HG03354 (cell line): ENCODE measurements at regions not wholly inside any gene's neighbourhood (a gene's known extent, or its start where the extent isn't known, plus 50 kb on each side); places are given as distances from the start of the nearest gene placed in this dataset.

Experiments used
- ATAC-seq: cut with Tn5 transposase; IDR thresholded peaks from one replicate; pipeline ENCODE4 v1.9.1; 2021; ENCODE audit warnings: mild to moderate bottlenecking; ENCODE audit not compliant: unreplicated experiment, poor library complexity, severe bottlenecking

DNA sequence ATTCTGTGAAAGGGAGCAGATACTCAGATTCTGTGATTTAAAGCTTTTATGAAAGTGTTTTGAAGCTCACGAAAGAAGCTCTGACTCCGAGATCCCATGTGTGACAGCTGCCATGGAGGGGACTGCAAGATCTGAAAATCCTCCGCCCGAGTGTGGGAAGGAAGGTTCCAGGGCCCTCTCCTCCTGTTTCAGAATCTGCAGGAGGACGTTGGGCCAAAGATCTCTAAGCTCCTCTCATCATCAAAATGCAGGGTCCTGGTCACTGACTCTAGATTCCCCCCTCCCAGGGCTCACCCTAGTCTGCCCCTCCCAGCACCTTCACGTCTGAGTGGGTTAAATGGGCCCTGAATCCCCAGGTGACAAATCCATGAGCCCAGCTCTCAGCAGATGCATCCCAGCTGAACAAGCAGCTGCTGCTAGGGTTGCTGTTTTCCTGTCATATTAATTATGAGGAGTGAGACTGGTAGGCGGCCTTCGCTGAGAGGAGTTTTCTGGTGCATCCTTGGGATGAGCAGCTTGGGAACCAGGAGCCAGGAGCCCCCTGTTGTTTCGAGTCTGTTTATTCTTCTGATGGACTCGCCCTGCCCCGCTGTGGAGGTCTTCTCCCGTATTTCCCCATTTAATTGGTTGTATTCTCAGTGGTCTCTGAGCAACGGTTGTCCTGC lies 402.0 kb downstream of the MATN1 start:
- ATAC-seq: no peak

DNA sequence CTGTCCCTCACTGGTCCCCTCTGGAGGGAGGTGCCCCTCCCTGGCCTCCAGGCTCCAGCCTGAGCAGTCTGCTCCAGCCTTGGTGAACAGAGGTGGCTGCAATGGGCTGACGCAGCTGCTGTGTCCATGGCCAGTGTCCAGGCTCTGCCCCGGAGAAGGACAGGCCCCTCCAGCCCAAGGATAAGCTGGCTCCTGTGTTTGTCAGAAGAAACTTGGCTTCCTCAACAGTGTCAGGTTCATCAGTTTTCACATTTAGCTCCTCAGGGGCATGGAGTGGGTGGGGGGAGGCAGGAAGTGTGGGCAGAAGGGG lies 402.8 kb downstream of the MATN1 start:
- no peak for ATAC-seq

DNA sequence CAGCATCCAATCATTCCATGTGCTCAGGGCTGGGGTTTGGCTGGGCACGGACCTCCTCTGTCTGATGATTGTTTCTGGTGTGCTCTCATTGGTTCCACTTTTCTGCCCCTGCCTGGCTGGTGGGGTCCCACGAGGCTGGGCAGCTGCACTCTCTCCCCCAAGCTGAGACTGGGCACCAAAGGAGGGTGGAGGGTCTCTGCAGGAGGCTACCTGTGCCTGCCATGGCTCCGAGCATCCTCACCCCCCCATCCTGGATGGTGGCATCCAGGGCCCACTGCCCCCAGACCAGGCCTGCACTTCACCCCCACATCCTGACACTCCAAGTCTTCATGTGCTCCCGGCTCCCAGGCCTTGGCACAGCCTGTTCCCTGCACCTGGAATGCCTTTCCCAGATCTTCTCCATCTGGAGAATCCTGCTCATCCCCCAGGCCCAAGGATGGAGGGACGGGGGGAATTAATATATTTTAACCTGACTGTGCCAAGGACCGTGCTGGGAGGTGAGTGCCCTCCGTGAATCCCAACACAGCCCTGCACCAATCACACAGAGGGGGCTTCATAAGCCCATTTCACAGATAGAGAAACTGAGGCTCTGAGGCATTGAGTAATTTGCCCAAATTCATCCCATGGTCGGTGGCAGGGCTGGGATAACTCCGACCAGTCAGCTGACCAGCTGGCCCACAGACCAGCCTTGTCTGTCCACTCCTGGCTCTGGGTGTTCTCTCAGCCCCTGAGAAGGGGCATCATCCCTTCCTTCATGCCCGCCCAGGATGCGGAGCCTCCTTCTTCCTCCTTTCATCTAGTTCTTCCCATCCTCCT lies 403.4 kb downstream of the MATN1 start:
- no peak for ATAC-seq

DNA sequence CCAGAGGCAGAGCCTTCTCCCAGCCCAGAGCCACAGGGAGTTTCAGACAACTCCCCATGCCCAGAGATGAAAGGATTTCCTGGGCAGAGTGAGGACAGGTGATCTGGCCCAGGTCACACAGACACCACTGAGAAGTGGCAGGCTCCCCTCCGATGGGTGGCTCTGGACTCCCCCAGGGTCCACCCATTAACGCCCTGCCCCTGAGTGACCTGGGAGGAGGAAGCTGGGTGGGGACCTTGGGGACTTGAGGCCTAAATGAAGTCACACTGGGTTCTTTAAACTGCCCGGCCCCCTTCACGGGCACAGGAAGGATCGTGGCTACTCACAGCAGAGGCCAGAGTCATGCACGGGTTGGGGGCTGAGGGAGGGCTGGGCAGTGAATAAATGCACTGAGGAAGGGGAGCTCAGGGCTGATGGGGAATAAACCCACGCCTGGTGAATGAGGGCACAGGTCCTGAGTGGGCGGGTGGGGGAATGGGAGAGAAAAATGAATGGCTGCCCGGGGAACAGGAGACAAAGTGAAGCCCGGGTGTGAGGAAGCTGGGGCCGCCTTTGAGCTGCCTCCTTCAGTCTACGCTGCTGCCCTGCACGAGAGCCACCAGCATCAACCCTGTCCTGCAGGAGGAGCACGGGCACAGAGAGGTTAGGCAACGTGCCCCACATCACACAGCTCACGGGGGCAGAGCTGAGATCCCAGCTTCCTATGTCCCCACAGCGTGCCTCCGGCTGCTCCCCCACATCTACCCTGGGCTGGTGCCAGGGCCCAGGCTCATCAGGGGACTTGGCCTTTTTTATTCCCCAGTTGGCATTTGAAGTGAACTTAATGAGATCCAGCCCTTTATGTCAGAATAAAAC lies 404.3 kb downstream of the MATN1 start:
- ATAC-seq: no peak

DNA sequence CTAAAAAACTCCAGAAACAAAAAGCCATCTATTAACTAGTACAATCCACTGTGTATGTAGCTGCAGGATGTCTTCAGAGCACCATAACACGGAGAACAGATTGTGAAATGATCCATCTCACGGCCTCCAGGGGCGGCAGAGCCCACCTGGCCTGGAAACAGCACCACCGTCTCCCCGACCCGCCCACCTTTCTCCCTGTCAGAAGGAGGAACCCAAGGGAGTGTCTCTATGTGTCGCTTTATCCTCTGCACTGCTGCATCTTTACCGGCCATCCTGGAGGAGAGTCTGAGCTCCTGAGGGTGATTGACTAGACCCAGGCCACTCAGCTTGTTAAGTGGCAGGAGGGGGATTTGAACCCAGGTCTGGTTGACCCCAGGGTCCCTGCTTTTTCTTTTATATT lies 405.0 kb downstream of the MATN1 start:
- ATAC-seq: no peak

DNA sequence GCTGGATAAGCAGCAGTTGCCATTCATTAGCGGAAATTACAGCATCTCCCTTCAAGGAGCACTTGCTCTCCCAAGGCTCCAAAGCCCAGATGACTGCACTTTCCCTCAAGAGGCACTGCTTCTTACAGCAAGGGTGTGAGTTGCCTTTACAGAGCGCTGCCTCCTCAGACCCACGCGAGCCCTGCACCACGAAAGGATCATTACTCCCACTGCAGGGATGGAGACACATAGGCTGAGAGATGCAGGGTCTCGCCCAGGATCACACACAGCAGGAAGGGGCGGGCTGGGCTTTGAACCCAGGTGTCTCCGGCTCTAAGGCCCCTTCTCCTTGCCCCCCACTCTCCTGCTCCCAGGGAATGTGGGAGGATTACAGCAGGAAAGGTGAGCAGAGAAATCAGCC lies 405.5 kb downstream of the MATN1 start:
- ATAC-seq: no peak

DNA sequence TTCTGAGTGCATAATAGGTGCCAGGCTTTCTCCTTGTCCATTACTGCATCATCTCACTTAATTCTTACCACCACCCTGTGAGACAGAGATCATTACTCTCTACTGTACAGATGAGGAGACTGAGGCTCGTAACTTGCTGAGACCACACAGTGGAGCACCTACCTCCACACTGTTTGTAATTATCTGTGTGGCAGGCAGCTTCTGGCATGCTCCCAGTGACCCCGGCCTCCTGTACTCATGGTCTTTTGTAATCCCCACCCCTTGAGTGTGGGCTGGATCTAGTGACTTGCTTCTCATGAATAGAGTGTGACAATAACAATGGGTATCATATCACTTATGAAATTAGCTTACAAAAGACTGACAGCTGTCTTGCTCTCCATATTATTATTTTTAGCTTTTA lies 407.3 kb downstream of the MATN1 start:
- no peak for ATAC-seq

DNA sequence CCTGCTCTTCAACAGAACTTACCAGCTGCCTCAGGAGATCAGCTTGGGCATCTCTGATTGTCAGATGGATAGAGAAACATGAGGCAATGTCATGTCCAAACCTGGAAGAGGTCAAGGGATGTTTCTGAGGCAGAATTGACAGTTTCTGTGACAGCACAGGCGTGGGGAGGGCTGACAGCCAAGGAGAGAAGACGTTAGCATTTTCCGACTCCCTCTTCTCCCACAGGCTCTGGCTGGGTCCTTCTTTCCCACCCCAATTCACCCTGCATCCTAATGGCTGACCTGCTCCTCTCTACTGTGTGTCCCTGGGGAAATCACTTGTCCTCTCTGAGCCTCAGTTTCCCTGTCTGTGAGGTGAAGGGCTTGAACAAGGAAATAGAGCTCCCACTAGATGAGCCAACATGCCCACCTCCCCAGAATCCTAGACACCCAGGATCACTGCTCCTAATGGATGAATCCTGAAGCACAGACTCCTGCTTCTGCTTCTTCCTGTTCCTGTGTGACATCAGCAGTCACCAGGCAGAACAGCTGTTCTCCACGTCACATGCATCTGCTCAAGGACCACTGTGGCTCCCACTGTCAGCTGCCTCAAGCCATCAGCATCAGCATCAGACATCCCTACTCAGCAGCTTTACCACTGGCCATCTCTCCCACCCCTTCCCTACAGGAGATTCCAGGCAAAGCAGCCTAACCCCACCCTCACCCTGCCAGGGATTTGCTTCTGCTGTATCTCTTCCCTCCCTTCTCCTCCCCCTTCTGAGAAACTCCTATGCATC lies 408.0 kb downstream of the MATN1 start:
- no peak for ATAC-seq

DNA sequence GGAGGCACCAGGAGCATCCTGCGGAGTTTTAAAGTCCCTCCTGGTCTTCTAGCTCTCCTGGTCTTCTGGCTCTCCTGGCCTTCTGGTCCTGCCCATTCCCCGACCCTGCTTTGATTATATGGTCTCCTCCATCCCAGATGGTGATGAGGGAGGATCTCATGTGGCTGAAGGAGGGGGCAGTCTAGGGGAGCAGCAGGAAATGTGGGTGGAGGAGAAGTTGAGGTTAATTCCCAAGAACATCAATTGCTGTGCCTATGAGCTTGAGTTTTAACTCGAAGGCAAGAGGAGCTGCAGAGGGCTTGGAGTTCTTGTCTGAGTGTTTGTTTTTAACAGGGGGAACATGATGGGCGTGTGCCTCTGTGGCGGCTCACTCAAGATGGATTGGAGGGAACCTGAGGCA lies 408.8 kb downstream of the MATN1 start:
- ATAC-seq: no peak

DNA sequence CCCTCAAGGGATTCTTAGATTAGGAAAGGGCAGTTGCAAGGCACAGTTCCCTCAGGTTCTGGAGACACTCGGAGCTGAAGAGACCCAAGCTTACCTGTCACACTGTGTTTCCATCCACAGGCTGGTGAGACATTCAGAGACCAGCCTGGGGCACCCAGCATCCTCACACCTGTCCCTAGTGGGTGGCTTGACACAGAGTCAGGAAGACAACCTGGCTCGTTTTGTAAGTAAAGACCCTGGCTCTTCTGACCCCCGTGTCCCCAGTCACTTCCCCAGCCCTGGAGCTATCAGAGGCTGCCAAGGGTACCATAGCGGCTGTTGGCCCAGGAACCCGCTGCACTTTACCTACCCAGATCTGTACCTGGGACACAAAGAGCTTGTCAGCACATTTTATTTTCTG lies 409.8 kb downstream of the MATN1 start:
- ATAC-seq: no peak

DNA sequence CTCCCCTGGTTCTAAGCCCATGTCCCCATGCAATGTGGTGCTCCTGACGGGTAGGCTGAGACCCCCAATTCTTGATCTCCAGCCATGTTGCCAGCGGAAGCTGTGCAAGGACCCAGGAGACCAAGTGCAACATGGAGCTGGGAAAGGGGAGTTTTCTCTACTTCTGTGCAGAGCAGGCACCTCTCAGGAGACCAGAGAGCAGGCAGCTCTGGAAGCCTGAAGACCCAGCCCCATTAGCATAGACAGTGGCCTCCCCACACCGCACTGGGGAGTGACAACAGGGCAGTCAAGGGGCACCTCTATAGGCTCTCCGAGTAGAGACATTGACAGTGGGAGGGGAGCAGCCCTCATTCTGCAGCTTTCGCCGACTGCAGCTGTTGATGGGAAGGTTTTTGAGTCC lies 410.2 kb downstream of the MATN1 start:
- no peak for ATAC-seq

DNA sequence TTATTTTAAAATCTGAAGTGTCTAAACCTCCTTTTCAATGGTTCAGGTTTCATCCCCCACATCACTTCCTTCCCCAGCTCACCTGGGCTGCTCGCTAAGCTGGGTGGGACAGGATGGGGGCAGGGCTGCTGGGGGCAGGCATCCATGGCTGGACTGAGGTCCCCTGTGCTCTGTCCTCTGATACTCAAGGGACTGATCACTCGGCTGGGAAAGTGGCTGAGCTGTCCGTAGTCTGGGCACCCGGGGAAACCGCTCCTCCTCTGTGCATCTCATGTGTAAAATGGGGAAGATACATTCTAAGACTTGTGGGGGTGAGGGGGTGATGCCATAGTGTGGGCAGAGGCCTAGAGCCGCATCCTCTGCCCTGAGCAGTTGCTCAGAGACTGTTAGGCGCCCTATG lies 411.2 kb downstream of the MATN1 start:
- no peak for ATAC-seq

DNA sequence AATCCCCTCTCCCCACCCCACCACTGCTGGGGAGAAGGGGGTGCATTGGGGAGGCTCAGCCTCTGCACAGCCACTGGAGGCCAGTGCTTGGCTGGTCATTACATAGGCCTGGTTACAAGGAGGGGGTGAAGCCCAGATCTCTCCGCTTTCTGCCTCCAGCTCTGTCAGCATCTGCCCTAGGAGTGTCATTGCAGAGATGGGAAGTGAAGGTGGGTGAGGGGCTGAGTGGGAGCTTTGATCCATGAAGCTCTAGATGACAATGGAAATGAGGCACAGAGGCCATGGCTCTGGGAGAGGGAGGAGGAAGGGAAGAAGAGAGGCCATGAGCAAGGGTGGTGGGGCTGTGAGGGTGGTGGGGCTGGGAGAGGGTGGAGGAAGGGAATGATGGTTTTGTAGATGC lies 411.6 kb downstream of the MATN1 start:
- ATAC-seq: no peak

DNA sequence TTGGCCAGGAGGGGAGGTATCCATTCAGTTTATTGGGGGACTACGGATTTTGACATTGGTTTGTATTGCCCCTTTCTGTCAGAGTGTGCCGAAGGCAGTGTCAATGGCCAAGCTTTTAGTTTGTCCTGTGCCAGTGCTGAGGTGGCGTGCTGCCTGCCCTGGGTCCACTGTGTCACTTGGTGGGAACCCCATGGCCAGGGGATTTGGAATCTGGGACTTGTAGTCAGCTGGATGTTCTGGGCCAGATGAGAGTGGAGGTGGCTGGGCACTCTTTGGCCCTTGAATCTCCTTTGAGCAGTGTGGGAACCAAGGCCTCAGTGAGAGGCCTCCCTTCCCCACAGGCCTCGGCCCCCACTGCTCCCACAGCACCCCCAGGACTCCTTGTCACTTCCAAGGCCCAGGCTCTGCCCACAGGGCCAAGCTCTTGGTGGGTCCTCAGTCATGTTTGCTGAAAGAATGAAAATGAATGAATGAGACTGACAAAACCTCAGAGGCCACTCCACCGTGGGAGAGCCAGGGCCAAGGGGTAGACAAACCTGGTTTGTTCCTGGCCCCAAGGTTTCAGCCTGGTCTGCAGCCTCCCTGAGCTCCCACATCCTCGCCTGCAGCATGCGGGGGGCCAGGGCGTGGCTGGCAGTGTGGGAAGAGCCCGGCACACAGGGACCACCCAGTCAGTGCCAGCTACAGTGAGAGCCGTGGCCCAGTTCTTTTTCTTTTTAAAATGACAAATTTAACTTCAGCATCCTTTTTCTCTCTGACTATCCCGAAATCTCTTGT lies 412.2 kb downstream of the MATN1 start:
- ATAC-seq: no peak

DNA sequence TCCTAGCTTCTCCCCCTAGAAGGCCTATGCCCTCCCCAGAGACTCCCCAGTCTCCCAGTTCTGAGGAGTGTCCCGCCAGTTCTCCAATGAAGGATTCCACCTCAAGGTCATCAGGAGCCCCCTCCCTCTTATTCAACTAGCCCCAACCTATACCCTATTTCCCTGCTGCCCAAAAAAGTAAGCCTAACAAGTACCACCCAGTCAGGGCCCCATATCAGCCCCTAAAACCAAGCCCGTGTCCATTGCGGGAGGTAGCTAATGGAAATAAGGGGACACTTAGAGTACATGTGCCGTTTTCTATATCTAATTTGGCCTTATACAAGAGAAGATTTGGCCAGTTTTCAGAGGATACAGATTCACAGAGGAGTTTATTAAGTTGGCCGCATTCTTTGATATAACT lies 416.2 kb downstream of the MATN1 start:
- ATAC-seq: no peak

DNA sequence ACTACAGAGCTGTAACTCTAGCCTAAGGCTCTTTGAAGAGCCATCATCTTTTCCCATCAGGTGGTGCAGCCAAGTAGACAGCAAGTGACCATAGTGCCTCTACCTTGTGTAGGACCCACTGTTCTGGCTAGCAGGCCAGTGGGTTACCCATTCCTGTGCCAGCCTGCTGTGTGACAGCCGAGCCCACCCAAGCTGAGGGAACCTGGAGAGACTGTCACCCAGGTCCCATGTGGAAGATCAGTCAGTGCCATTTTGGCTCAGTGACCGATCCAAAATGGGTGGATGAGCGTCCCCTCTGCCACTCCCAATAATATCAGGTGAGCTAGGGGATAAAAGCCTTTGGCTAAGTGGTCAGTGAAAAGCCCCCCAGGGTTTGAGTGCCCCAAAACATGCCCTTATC lies 417.9 kb downstream of the MATN1 start:
- ATAC-seq: no peak

DNA sequence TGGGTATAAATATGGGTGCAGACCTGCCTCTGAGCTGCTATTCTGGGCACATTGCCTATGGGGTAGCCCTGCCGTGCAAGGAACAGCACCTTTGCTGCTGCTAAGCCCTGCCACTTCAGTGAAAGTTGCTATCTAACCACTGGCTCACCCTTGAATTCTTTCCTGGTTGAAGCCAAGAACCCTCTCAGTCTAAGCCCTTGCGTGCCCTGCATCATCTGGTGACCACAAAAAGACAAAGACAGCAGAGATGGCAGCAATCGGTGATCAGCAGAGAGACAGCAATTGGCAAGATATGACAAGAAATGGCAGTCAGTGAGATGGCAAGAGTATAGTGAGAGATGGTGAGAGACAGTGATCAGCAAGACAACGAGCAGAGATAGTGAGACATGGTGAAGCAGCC lies 418.3 kb downstream of the MATN1 start:
- no peak for ATAC-seq

DNA sequence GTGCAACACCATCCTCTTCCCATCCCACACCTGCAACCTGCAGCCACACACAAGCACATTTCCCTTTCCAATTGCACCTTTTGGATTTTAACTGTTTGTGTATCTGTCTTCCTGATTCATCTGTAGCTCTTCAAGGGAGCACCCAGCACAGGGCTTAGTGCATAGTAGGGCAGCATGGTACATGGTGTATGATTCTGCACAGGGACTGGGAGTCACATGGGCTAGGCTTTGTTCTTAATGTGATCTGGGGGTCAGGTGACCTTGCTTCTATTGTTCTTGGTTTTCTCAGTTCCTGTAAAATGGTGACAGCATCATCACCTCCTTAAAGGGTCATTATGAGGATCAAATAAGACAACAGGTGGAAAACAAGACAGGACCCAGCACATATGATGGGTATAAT lies 419.3 kb downstream of the MATN1 start:
- no peak for ATAC-seq

DNA sequence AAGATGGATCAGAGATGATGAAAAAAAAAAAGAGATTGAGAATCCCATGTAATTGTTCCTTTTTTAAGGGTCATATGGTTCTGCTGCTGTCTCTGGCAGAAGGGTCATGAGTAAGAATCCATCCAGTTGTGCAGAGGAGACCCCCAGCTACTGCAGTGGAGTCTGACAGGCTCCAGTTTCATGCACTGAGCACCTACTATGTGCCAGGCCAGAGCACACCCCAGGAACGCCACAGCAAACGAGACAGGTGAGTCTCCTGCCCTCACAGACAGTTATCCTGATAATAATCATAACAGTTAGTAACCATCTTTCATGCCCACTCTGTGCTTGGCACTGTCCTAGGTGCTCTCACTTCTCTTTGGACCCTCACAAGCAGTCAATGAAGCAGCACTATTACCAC lies 420.0 kb downstream of the MATN1 start:
- ATAC-seq: no peak
